Ecto neural progenitor cell (in vitro differentiated cells): ENCODE measurements at regions not wholly inside any gene's neighbourhood (a gene's known extent, or its start where the extent isn't known, plus 50 kb on each side); places are given as distances from the start of the nearest gene placed in this dataset.

Experiments used
- DNase-seq: peaks from one replicate; pipeline ENCODE4 v3.0.0-alpha.2; 2018; ENCODE audit warnings: low spot score

- DNase-seq, result no peak
Measured at GRCh38 chr12:88634008-88634407, 53.7 kb upstream of the KITLG start.

- no peak for DNase-seq
Measured at GRCh38 chr12:88633312-88633711, 53.0 kb upstream of the KITLG start.

GRCh38 chr12:88630561-88630960 lies 50.3 kb upstream of the KITLG start:
- no peak for DNase-seq
